ENCODE measurements at regions not wholly inside any gene's neighbourhood (a gene's known extent, or its start where the extent isn't known, plus 50 kb on each side); places are given as distances from the start of the nearest gene placed in this dataset.
"Not testable (repeated sequence)": the region's sequence is repeated elsewhere in the genome, so short reads cannot be mapped to it uniquely, and the experiment has no call there.

DNA sequence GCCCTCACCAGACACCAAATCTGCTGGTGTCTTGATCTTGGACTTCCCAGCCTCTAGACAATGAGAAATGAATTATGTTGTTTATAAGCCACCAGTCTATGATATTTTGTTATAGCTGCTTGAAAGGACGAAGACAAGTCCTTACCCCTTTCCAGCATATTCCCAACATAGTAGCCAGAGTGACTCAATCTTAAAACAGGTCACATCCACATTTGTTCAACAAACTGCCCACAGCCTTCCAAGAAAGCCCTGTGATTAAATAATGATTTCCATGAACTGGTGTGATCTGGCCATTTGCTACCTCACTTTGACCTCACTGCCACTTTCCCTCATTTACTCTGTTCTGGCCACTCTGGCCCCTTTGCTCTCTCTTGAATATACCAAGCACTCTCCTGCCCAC is 193.7 kb upstream of the CFAP20DC start:
- intact Hi-C loops (cut with micrococcal nuclease), result no loop called here

DNA sequence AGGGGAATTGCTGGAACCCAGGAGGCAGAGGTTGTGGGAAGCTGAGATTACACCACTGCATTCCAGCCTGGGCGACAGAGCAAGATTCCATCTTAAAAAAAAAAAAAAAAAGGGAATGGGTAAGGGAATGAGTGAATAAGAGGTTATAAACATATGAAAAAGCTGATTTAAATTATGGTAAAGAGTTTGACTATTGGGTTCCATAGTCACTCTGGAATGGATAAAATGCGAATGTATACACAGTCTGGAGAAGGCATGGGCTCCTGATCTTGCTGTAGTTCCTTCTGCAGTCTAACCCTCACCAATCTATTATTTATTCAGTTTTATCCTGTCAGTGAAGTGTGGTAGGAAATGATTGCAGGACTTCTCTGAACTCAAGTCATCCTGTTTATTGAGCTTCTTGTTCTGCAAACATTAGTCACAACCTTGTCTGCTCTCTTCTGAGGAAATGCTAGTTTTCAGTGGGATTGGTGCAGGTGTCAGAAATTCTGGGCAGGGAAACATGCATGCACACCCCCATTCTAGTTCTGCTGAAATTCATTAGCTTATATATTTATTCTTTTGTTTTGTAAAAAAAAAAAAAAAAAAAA is 190.9 kb upstream of the CFAP20DC start:
- intact Hi-C loops (cut with micrococcal nuclease), result no loop called here

DNA sequence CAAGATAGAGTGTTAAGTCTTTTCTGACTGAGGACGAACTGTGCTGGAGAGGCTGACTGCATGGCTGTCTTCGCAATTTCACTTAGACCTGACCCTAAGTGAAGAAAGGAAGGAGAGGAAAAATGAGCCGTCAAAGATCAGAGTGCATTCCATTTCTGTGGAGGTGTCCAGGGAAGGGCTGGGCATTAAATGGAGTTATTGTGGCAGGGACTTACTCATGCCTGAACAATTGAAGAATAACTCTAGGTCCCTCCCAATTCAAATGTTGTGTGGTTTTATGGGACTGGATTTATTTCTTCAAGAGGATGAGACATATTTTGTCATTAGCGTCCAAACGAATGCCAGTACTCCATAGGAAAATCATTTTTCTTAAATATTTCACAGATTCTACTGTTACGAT is 187.3 kb upstream of the CFAP20DC start:
- intact Hi-C loops (cut with micrococcal nuclease), result no loop called here

DNA sequence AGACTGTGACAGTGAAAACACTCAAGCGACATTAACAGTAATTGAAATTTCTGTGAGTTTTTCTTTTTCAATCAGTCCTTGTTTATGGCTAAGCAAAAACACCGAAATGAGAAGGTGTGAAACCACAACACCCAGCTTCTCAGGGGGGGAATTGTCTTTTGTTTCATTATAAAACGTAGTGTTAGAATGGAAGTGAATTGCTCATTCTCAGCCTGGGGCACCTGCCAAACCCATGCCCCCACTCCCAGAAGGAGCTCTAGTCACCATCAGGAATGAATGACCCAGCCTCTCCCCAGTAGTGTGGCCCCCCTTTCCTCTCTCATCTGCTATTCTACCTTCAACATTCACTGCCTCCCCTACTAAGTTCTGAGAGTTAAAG is 185.8 kb upstream of the CFAP20DC start:
- intact Hi-C loops (cut with micrococcal nuclease), result no loop called here

DNA sequence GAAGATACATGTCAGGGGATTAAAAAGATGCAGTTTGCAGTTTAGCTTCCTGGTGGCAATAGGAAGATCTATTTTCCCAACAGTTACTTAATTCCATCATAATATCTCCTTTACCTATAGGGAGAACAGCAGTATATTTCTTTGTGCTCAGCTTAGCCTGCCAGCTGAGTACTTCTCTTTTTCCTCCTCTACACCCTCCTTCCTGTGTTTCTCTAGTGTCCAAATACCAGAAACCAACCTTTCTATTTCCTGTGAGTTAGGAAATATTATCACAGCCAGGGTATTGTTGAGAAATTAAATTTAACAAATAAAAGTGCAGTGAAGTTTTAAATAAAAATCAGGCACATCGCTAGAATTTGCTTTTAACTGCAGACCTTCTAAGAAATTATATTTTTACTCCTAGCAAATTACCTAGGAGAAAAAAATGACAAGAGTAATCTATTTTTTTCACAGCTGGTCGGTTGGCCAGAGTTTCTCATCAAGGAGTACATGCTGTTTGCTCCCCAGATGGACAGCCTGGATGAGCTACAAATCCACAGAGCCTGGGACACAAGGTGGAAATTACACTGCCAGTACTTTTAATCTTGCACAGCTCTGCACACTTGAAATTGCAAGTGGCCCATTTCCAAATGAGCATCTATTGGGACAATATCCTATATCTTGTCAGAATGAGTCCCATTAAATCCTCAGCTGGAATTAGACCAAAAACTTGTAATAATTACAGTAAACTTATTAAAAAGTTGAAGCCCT is 185.2 kb upstream of the CFAP20DC start:
- intact Hi-C loops (cut with micrococcal nuclease), result no loop called here

DNA sequence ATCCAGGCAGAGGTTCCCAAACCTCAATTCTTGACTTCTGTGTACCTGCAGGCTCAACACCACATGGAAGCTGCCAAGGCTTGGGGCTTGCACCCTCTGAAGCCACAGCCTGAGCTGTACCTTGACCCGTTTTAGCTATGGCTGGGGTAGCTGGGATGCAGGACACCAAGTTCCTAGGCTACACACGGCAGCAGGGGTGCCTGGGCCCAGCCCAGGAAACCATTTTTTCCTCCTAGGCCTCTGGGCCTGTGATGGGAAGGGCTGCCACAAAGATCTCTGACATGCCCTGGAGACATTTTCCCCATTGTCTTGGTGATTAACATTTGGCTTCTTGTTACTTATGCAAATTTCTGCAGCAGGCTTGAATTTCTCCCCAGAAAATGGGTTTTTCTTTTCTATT is 180.6 kb upstream of the CFAP20DC start:
- intact Hi-C loops (cut with micrococcal nuclease), result not testable (repeated sequence)

DNA sequence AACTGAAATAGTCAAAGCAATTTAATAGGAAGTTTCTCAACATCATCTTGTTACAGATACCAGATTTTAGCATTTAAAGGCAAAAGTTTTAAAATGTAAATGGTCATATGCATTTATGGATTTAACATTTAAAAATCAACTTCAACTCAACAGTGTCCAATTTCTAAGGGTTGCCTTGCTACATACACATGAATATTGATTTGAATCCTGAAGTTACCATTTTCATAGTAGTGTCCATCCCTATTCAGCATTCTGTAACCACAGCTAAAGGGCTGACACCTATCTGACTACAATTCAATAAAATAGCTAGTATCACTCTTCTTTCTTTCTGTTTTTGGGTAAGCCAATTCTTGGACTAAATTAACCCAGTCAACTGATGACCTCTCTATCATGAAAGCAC is 164.0 kb upstream of the CFAP20DC start:
- intact Hi-C loops (cut with micrococcal nuclease), result loop anchor here (10.0 kb wide), 1 partner anchor 361 kb away; no protein-coding TSS in a partner anchor

GRCh38 chr3:59212128-59212779 is 162.4 kb upstream of the CFAP20DC start:
- intact Hi-C loops (cut with micrococcal nuclease), result loop anchor here (1.0 to 10.0 kb wide), 2 partner anchors 363 to 645 kb away; no protein-coding TSS in a partner anchor

- intact Hi-C loops (cut with micrococcal nuclease), result loop anchor here (10.0 kb wide), 1 partner anchor 365 kb away; no protein-coding TSS in a partner anchor
These were observed 160.4 kb upstream of the CFAP20DC start for GRCh38 chr3:59210260-59210659.

DNA sequence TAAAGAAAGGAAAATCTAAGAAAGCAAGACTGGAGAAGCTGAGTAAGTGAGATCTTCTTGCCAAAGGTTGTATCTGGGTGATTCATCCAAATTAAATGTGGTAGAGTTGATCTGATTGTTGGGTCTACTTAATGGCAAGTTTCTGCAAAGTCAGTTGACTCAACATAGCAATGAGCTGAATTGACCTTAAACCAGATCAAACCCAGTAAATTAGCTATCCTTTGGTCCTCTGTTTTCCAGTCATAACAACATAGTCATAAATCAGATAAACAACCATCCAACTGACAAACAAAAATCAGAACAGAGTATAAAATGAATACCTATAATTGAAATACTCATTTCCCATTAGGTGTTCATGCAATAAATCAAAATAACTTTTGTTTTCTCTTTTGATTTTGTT is 142.6 kb upstream of the CFAP20DC start:
- intact Hi-C loops (cut with micrococcal nuclease), result no loop called here

- intact Hi-C loops (cut with micrococcal nuclease), result no loop called here
These were observed 141.8 kb upstream of the CFAP20DC start for GRCh38 chr3:59191651-59192050.

DNA sequence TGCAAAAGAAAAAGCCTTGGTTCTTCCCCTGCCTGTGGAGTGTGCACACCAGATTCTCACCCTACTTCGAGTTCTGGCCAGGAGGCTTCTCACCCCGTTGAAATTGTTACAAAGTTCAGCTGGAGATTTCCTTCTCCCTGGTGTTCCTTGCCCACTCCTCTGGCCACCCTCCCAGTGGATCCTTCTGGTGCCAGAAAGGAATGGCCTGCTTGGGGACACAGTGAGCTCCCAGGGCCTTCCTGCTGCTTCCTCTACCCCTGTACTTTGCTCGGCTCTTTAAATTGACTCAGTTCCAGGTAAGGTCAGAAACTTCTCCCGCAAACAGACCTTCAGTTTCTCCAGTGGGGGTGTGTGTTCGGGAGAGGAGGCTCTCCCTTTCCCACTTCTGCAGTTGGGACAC is 140.1 kb upstream of the CFAP20DC start:
- intact Hi-C loops (cut with micrococcal nuclease), result no loop called here

DNA sequence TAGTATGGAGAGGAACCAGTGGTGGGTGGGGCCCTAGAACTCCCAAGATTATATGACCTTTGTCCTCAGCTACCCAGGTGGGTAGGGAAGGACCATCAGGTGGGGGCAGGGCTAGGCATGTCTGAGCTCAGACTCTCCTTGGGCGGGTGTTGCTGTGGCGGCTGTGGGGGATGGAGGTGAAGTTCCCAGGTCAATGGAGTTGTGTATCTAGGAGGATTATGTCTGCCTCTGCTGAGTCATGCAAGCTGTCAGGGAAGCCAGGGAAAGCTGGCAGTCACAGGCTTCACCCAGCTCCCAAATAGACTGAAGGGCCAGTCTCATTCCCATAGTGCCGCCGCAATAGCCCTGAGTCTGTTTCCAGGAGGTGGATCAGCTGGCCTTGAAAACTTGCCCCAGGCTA is 139.7 kb upstream of the CFAP20DC start:
- intact Hi-C loops (cut with micrococcal nuclease), result no loop called here

- intact Hi-C loops (cut with micrococcal nuclease), result no loop called here
These were observed 136.9 kb upstream of the CFAP20DC start for GRCh38 chr3:59186725-59187124.

GRCh38 chr3:59185591-59186369 is 136.0 kb upstream of the CFAP20DC start:
- intact Hi-C loops (cut with micrococcal nuclease), result no loop called here

DNA sequence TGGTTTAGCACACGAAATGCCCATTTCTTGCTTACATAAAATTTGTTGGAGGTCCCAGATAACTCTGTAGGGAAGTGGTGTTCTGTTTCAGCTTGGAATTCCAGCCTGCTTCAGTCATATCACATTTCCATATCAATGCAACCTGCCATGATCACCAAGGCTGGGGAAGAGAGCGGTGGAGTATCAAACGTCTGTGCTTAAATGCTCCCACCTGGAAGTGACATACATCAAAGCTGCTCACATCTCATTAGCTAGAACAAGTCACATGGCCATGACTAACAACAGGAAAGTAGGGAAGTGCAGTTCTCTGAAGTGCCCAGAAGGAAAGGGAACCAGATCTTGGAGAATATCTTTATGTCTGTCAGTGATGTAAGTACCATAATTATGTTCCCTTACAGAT is 130.2 kb upstream of the CFAP20DC start:
- intact Hi-C loops (cut with micrococcal nuclease), result no loop called here

GRCh38 chr3:59178698-59179097 is 128.9 kb upstream of the CFAP20DC start:
- intact Hi-C loops (cut with micrococcal nuclease), result no loop called here

- intact Hi-C loops (cut with micrococcal nuclease), result no loop called here
These were observed 121.7 kb upstream of the CFAP20DC start for GRCh38 chr3:59171491-59171890.

DNA sequence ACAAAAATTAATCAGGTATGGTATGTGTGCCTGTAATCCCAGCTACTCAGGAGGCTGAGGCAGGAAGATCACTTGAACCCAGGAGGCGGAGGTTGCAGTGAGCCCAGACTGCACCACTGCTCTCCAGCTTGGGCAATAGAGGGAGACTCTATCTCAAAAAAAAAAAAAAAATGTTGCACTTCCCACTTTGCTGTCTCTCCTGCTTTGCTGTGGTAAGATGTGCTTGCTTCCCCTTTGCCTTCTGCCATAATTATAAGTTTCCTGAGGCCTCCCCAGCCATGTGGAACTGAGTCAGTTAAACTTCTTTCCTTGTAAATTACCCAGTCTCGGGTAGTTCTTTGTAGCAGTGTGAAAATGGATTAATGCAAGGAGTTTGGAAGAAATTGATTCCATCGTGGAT is 120.3 kb upstream of the CFAP20DC start:
- intact Hi-C loops (cut with micrococcal nuclease), result not testable (repeated sequence)

- intact Hi-C loops (cut with micrococcal nuclease), result no loop called here
These were observed 117.9 kb upstream of the CFAP20DC start for GRCh38 chr3:59167756-59168155.

DNA sequence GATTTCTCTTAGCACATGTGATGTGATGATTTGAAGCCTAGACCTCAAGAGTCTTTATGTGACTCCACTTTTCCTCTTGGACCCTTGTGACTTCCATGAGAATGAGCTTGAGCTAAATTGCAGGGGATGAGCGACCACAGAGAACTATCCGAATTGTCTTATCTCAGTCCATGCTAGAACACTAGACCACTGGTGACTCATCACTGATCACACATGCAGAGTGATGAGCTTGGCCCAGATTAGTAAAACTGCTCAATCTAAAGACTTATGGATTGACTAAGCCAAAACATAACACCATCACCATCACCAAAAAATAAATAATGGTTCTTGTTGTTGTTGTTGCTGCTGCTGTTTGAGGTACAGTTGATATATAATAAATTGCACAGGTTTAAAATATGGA is 114.1 kb upstream of the CFAP20DC start:
- intact Hi-C loops (cut with micrococcal nuclease), result no loop called here

DNA sequence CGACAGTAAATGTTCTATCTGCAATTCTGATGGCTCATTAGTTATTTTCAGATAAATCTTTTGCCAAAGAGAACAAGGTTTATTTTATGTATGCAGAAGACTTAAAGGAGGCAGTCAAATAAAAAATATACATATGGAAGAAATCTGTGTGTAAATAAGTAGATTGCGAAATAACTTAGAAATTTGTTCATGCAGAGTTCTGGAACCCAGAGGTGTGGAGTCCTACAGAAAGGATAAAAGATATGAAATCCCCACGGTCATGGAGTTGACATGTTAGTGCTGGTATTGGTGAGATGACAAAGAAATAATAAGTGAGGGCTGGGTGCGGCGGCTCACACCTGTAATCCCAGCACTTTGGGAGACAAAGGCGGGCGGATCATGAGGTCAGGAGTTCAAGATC is 111.2 kb upstream of the CFAP20DC start:
- intact Hi-C loops (cut with micrococcal nuclease), result no loop called here
